Renal cortex interstitium (tissue), 11 donors: ENCODE measurements at regions not wholly inside any gene's neighbourhood (a gene's known extent, or its start where the extent isn't known, plus 50 kb on each side); places are given as distances from the start of the nearest gene placed in this dataset.
"Not testable (repeated sequence)": the region's sequence is repeated elsewhere in the genome, so short reads cannot be mapped to it uniquely, and the experiment has no call there.

Source experiments
- DNase-seq, 11 donors: peaks; one replicate each; pipeline ENCODE4 v3.0.0-alpha.2; 2013; ENCODE audit warnings: low read depth in 9 of 11, low spot score in 4 of 11; ENCODE audit errors: extremely low read depth in 1 of 11

GRCh38 chr6:115873901-115874300 is 186.8 kb downstream of the FRK start:
- DNase-seq = no peak

- DNase-seq = no peak
Measured at GRCh38 chr6:115870464-115870863, 190.2 kb downstream of the FRK start.

- DNase-seq = no peak
Measured at GRCh38 chr6:115865914-115866313, 194.8 kb downstream of the FRK start.

- no peak for DNase-seq
Measured at GRCh38 chr6:115863211-115863610, 197.5 kb downstream of the FRK start.

GRCh38 chr6:115861658-115862057 is 199.0 kb downstream of the FRK start:
- not testable (repeated sequence) for DNase-seq

GRCh38 chr6:115859577-115859976 is 201.1 kb downstream of the FRK start:
- DNase-seq = not testable (repeated sequence)

GRCh38 chr6:115854866-115855665 is 205.6 kb downstream of the FRK start:
- no peak for DNase-seq

GRCh38 chr6:115847671-115848070 is 213.0 kb downstream of the FRK start:
- DNase-seq = no peak

- DNase-seq = no peak
Measured at GRCh38 chr6:115843945-115844344, 216.7 kb downstream of the FRK start.

GRCh38 chr6:115842338-115842737 is 218.4 kb downstream of the FRK start:
- DNase-seq = no peak

- no peak for DNase-seq
Measured at GRCh38 chr6:115839583-115840181, 221.0 kb downstream of the FRK start.

- DNase-seq = no peak
Measured at GRCh38 chr6:115838763-115839401, 221.8 kb downstream of the FRK start.

GRCh38 chr6:115838216-115838615 is 222.5 kb downstream of the FRK start:
- DNase-seq = no peak

- not testable (repeated sequence) for DNase-seq
Measured at GRCh38 chr6:115836374-115836773, 224.3 kb downstream of the FRK start.

GRCh38 chr6:115835314-115835713 is 225.4 kb downstream of the FRK start:
- no peak for DNase-seq

- DNase-seq = not testable (repeated sequence)
Measured at GRCh38 chr6:115834542-115834941, 226.1 kb downstream of the FRK start.

- DNase-seq = no peak
Measured at GRCh38 chr6:115832786-115833185, 227.9 kb downstream of the FRK start.

GRCh38 chr6:115832186-115832585 is 228.5 kb downstream of the FRK start:
- no peak for DNase-seq

- no peak for DNase-seq
Measured at GRCh38 chr6:115830895-115831294, 229.8 kb downstream of the FRK start.

GRCh38 chr6:115821798-115822197 is 238.9 kb downstream of the FRK start:
- DNase-seq = no peak
